SU-DHL-6 (cell line): ENCODE measurements at regions not wholly inside any gene's neighbourhood (a gene's known extent, or its start where the extent isn't known, plus 50 kb on each side); places are given as distances from the start of the nearest gene placed in this dataset.

Experiments used
- CTCF ChIP-seq: fragments of 200-600 bp; sonication (generic); IDR thresholded peaks from one replicate; pipeline ENCODE4 v1.5.1; 2017; ENCODE audit warnings: antibody characterized with exemption, mild to moderate bottlenecking, low read length, moderate library complexity; ENCODE audit not compliant: insufficient read depth, poor library complexity, severe bottlenecking
- EZH2phosphoT487 ChIP-seq: fragments of 200-600 bp; sonication (generic), shearing (Covaris generic); conservative IDR thresholded peaks from 2 replicates; pipeline ENCODE4 v1.6.1; 2018; ENCODE audit warnings: mild to moderate bottlenecking, antibody characterized with exemption, low read length, moderate library complexity, mixed read lengths

GRCh38 chr2:223366566-223366965, 235.6 kb downstream of the SCG2 start:
- no peak for TF ChIP-seq CTCF
- TF ChIP-seq EZH2phosphoT487 = no peak
